ENCODE measurements at regions not wholly inside any gene's neighbourhood (a gene's known extent, or its start where the extent isn't known, plus 50 kb on each side); places are given as distances from the start of the nearest gene placed in this dataset.

GRCh38 chr13:103134271-103134670, 68.1 kb upstream of the SLC10A2 start:
- H3K4me3 ChIP-seq = no peak overlapping the region
- H3K27ac ChIP-seq = no peak overlapping the region

GRCh38 chr13:103133556-103133955, 67.3 kb upstream of the SLC10A2 start:
- H3K27ac ChIP-seq = no peak overlapping the region
- no peak overlapping the region for H3K4me3 ChIP-seq

GRCh38 chr13:103130681-103131210, 64.5 kb upstream of the SLC10A2 start:
- Histone ChIP-seq H3K4me3 (no peak overlapping the region), H3K27ac (no peak overlapping the region)

GRCh38 chr13:103130146-103130545, 63.9 kb upstream of the SLC10A2 start:
- Histone ChIP-seq H3K27ac (no peak overlapping the region), H3K4me3 (no peak overlapping the region)
